SK-N-MC (cell line): ENCODE measurements at regions not wholly inside any gene's neighbourhood (a gene's known extent, or its start where the extent isn't known, plus 50 kb on each side); places are given as distances from the start of the nearest gene placed in this dataset.

Source experiments
- EZH2 ChIP-seq: fragments of 200-600 bp; sonication (generic); IDR thresholded peaks from one replicate; pipeline ENCODE4 v1.6.1; 2017; ENCODE audit warnings: antibody characterized with exemption
- POLR2AphosphoS5 ChIP-seq: IDR thresholded peaks from 2 replicates; pipeline ENCODE4 v1.6.1; 2012; ENCODE audit warnings: mild to moderate bottlenecking, low read depth, low read length, borderline replicate concordance

DNA sequence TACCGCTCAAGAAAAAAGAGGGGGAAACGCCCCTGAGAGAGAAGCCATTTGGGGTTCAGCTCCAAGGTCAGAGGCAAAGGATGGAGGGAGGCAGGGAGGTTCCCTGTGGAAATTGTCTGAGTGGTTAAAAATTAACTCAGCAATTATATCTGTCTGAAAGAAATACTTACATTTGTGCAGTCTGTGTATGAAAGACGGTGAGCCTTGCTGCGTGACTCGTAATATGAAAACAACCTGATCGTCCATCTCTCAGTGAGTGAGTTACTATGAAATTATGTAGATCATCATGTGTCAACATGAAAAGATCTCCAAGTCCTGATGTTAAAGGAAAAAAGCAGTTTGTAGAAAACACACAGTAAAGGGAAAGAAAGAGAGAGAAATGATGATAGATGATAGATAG, 67.2 kb upstream of the FAM204A start:
- no peak for TF ChIP-seq EZH2
- TF ChIP-seq POLR2AphosphoS5: no peak
